ENCODE measurements at regions not wholly inside any gene's neighbourhood (a gene's known extent, or its start where the extent isn't known, plus 50 kb on each side); places are given as distances from the start of the nearest gene placed in this dataset.

DNA sequence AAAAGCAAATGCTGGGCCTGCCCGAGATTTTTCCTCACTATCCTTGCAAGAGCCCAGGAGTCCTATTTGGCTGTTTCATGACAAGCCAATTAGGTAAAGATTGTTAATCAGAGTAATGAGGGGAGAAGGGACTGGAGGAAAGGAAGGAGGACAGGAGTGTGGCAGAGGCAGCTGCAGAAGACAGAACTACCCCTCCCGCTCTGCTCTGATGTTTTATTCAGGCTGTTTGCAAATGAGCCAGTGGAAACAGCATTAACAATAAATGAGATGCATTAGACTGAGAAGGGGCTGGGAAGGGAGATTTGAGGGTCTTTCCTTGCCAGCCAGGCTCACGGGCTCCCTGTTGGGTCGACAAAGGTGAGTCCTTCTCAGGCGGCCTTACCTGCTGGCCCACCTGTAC lies 421.0 kb upstream of the CCDC196 start:
- Histone ChIP-seq H3K4me1 (ENCODE audit: insufficient read depth) (peaks cover 6% of the 10 kb centered on the region; the same call in 1 of the 2 replicates), H3K9me2 (ENCODE audit: insufficient read depth) (peaks cover 6% of the 10 kb centered on the region; the same call in 1 of the 2 replicates), H2AFZ (peak overlapping the region; percentile 35; the same call in 1 of the 2 replicates), H3K27me3 (ENCODE audit: insufficient read depth) (no peaks in the 10 kb centered on the region), H3K4me2 (no peak overlapping the region), H3K27ac (ENCODE audit: low read depth) (no peak overlapping the region), H3K36me3 (ENCODE audit: insufficient read depth) (no peaks in the 10 kb centered on the region), H3K79me2 (replicated peaks; ENCODE audit: insufficient read depth) (no peaks in the 10 kb centered on the region), H3F3A (replicated peaks; ENCODE audit: low read depth) (no peaks in the 10 kb centered on the region), H4K20me1 (replicated peaks; ENCODE audit: insufficient read depth) (no peaks in the 10 kb centered on the region), H3K4me3 (no peak overlapping the region)
- ATAC-seq (no peak), DNase-seq (ENCODE audit: low spot score) (no peak)
- Mint-ChIP-seq H3K4me1 (peaks cover 15% of the 10 kb centered on the region), H3K27me3 (ENCODE audit: insufficient read depth, low read depth, poor library complexity) (peaks cover 2% of the 10 kb centered on the region), H3K9me3 (no peaks in the 10 kb centered on the region; the same call in 2 of the 3 replicates), H3K36me3 (ENCODE audit: low read depth) (no peaks in the 10 kb centered on the region), H3K27ac (no peak overlapping the region; the same call in 1 of the 2 replicates), H3K4me3 (no peak overlapping the region)
- TF ChIP-seq EZH2phosphoT487 (IDR thresholded peaks at IDR 0.05; ENCODE audit: unreplicated experiment) = no peak

DNA sequence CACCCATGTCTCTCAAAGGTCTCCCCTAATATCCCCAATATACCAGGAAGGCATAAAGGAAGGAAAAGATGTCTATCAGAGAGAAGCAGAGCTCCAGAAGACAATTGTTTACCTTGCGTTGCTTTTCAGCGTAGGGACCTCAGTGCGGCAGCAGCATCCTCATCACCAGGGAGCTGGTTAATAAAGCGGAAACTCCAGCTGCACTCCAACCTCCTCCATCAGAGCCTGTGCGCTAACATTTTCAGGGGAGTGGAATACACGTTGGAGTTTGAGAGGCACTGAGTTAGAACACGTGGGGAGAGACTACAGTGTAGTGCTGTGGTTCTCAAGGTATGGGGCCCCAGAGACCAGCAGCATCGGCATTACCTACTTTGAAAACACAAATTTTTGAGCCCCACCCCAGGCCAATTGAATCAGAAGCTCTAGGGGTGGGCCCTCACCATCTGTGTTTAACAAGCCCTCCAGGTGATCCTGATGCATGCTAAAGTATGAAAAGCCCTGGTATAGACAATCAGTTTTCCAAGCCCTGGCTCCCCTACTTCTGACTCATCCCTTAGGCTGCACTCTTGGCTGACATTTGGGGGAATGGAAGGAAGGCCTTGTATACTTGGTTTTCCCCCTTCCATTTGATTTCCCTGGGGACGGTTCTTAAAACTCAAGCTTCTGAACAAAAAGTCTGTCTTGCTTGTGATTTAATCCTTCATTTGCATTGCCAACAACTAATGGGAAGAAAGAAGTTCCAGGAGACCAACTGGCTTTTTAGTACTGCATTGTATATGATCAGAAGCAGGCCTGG lies 419.0 kb upstream of the CCDC196 start:
- peaks cover 18% of the 10 kb centered on the region for H3K4me1 Mint-ChIP-seq
- H3F3A ChIP-seq (replicated peaks; ENCODE audit: low read depth) = no peaks in the 10 kb centered on the region
- no peak overlapping the region for H3K27ac Mint-ChIP-seq
- H3K9me2 ChIP-seq (ENCODE audit: insufficient read depth) = 0 out of 2 replicates have a peak, but pooled peaks cover 3% of the 10 kb centered on the region
- H3K9me3 Mint-ChIP-seq = no peaks in the 10 kb centered on the region
- H3K27ac ChIP-seq (ENCODE audit: low read depth) = no peak overlapping the region
- ATAC-seq = no peak
- no peaks in the 10 kb centered on the region for H3K27me3 ChIP-seq (ENCODE audit: insufficient read depth)
- TF ChIP-seq, protein P1, sequence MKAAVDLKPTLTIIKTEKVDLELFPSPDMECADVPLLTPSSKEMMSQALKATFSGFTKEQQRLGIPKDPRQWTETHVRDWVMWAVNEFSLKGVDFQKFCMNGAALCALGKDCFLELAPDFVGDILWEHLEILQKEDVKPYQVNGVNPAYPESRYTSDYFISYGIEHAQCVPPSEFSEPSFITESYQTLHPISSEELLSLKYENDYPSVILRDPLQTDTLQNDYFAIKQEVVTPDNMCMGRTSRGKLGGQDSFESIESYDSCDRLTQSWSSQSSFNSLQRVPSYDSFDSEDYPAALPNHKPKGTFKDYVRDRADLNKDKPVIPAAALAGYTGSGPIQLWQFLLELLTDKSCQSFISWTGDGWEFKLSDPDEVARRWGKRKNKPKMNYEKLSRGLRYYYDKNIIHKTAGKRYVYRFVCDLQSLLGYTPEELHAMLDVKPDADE (IDR thresholded peaks at IDR 0.05) = no peak
- TF ChIP-seq STAT1 (IDR thresholded peaks at IDR 0.05; ENCODE audit: unreplicated experiment) (no peak), EZH2phosphoT487 (IDR thresholded peaks at IDR 0.05; ENCODE audit: unreplicated experiment) (no peak), CREB1 (CRISPR knock-in tag; IDR thresholded peaks at IDR 0.05; ENCODE audit: low read depth) (no peak)
- TF ChIP-seq, protein P2, sequence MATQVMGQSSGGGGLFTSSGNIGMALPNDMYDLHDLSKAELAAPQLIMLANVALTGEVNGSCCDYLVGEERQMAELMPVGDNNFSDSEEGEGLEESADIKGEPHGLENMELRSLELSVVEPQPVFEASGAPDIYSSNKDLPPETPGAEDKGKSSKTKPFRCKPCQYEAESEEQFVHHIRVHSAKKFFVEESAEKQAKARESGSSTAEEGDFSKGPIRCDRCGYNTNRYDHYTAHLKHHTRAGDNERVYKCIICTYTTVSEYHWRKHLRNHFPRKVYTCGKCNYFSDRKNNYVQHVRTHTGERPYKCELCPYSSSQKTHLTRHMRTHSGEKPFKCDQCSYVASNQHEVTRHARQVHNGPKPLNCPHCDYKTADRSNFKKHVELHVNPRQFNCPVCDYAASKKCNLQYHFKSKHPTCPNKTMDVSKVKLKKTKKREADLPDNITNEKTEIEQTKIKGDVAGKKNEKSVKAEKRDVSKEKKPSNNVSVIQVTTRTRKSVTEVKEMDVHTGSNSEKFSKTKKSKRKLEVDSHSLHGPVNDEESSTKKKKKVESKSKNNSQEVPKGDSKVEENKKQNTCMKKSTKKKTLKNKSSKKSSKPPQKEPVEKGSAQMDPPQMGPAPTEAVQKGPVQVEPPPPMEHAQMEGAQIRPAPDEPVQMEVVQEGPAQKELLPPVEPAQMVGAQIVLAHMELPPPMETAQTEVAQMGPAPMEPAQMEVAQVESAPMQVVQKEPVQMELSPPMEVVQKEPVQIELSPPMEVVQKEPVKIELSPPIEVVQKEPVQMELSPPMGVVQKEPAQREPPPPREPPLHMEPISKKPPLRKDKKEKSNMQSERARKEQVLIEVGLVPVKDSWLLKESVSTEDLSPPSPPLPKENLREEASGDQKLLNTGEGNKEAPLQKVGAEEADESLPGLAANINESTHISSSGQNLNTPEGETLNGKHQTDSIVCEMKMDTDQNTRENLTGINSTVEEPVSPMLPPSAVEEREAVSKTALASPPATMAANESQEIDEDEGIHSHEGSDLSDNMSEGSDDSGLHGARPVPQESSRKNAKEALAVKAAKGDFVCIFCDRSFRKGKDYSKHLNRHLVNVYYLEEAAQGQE (IDR thresholded peaks at IDR 0.05; ENCODE audit: unreplicated experiment) = no peak
- TF ChIP-seq, protein P3, sequence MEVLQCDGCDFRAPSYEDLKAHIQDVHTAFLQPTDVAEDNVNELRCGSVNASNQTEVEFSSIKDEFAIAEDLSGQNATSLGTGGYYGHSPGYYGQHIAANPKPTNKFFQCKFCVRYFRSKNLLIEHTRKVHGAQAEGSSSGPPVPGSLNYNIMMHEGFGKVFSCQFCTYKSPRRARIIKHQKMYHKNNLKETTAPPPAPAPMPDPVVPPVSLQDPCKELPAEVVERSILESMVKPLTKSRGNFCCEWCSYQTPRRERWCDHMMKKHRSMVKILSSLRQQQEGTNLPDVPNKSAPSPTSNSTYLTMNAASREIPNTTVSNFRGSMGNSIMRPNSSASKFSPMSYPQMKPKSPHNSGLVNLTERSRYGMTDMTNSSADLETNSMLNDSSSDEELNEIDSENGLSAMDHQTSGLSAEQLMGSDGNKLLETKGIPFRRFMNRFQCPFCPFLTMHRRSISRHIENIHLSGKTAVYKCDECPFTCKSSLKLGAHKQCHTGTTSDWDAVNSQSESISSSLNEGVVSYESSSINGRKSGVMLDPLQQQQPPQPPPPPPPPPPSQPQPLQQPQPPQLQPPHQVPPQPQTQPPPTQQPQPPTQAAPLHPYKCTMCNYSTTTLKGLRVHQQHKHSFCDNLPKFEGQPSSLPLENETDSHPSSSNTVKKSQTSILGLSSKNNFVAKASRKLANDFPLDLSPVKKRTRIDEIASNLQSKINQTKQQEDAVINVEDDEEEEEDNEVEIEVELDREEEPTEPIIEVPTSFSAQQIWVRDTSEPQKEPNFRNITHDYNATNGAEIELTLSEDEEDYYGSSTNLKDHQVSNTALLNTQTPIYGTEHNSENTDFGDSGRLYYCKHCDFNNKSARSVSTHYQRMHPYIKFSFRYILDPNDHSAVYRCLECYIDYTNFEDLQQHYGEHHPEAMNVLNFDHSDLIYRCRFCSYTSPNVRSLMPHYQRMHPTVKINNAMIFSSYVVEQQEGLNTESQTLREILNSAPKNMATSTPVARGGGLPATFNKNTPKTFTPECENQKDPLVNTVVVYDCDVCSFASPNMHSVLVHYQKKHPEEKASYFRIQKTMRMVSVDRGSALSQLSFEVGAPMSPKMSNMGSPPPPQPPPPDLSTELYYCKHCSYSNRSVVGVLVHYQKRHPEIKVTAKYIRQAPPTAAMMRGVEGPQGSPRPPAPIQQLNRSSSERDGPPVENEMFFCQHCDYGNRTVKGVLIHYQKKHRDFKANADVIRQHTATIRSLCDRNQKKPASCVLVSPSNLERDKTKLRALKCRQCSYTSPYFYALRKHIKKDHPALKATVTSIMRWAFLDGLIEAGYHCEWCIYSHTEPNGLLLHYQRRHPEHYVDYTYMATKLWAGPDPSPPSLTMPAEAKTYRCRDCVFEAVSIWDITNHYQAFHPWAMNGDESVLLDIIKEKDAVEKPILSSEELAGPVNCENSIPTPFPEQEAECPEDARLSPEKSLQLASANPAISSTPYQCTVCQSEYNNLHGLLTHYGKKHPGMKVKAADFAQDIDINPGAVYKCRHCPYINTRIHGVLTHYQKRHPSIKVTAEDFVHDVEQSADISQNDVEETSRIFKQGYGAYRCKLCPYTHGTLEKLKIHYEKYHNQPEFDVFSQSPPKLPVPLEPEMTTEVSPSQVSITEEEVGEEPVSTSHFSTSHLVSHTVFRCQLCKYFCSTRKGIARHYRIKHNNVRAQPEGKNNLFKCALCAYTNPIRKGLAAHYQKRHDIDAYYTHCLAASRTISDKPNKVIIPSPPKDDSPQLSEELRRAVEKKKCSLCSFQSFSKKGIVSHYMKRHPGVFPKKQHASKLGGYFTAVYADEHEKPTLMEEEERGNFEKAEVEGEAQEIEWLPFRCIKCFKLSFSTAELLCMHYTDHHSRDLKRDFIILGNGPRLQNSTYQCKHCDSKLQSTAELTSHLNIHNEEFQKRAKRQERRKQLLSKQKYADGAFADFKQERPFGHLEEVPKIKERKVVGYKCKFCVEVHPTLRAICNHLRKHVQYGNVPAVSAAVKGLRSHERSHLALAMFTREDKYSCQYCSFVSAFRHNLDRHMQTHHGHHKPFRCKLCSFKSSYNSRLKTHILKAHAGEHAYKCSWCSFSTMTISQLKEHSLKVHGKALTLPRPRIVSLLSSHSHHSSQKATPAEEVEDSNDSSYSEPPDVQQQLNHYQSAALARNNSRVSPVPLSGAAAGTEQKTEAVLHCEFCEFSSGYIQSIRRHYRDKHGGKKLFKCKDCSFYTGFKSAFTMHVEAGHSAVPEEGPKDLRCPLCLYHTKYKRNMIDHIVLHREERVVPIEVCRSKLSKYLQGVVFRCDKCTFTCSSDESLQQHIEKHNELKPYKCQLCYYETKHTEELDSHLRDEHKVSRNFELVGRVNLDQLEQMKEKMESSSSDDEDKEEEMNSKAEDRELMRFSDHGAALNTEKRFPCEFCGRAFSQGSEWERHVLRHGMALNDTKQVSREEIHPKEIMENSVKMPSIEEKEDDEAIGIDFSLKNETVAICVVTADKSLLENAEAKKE (CRISPR knock-in tag; IDR thresholded peaks at IDR 0.05) = no peak
- H3K36me3 ChIP-seq (ENCODE audit: insufficient read depth) = no peaks in the 10 kb centered on the region
- H3K4me3 Mint-ChIP-seq = no peak overlapping the region
- H3K4me1 ChIP-seq (ENCODE audit: insufficient read depth) = peaks cover 6% of the 10 kb centered on the region; the same call in 1 of the 2 replicates
- H3K4me3 ChIP-seq = no peak overlapping the region
- H2AFZ ChIP-seq = 0 out of 2 replicates have a peak overlapping the region, but pooled peaks have one; percentile 23
- H3K36me3 Mint-ChIP-seq (ENCODE audit: low read depth) = no peaks in the 10 kb centered on the region
- no peak overlapping the region for H3K4me2 ChIP-seq
- peaks cover 2% of the 10 kb centered on the region for H3K27me3 Mint-ChIP-seq (ENCODE audit: insufficient read depth, low read depth, poor library complexity)
- no peaks in the 10 kb centered on the region for H3K79me2 ChIP-seq (replicated peaks; ENCODE audit: insufficient read depth)
- no peaks in the 10 kb centered on the region for H4K20me1 ChIP-seq (replicated peaks; ENCODE audit: insufficient read depth)
- no peak for DNase-seq (ENCODE audit: low spot score)
